Sigmoid colon (tissue), 4 donors: ENCODE measurements at regions not wholly inside any gene's neighbourhood (a gene's known extent, or its start where the extent isn't known, plus 50 kb on each side); places are given as distances from the start of the nearest gene placed in this dataset.
"Not testable (repeated sequence)": the region's sequence is repeated elsewhere in the genome, so short reads cannot be mapped to it uniquely, and the experiment has no call there.

Experiments
- CTCF ChIP-seq, 4 experiments: fragments of 450-650 bp in 3 of 4; fragments of 200-600 bp in 1 of 4; IDR thresholded peaks; one replicate each; pipeline ENCODE4 v1.5.1; 2016 to 2019; ENCODE audit warnings: antibody characterized with exemption in 4 of 4, mild to moderate bottlenecking in 3 of 4, moderate library complexity in 2 of 4
- EP300 ChIP-seq, 4 donors: sonication (generic); formaldehyde crosslinking; IDR thresholded peaks; one replicate each; pipeline ENCODE4 v1.6.1; 2017; ENCODE audit warnings: antibody characterized with exemption in 4 of 4

GRCh38 chr21:9769131-9769498 is 752.3 kb upstream of the TPTE start:
- not testable (repeated sequence) for TF ChIP-seq CTCF, EP300 (IDR thresholded peaks at IDR 0.05)
